K562 (cell line): ENCODE measurements at regions not wholly inside any gene's neighbourhood (a gene's known extent, or its start where the extent isn't known, plus 50 kb on each side); places are given as distances from the start of the nearest gene placed in this dataset.

ENCODE experiments used
- ATAC-seq: fragments of 200-7000 bp; cut with Tn5 transposase; 3 replicates; pipeline ENCODE4 v1.9.1; 2020; ENCODE audit warnings: moderate library complexity
- BruUV-seq: library from RNA; stranded (reverse); fragments of 400-500 nt; replicated peaks from 2 replicates; lab custom pipeline; 2021; lab: Mats Ljungman, UMichigan
- CTCF ChIA-PET: fragments of 300-600 bp; formaldehyde crosslinking; extraction: SDS; loops from one replicate; lab custom pipeline; 2021; ENCODE audit warnings: low intra/inter-chr PET ratio; lab: Yijun Ruan, JAX
- POLR2A ChIA-PET: fragments of 300-600, 350-650 bp; sonication (Branson Sonifier 250); formaldehyde crosslinking; extraction: SDS; loops from one replicate; lab custom pipeline; 2021; ENCODE audit warnings: antibody characterized with exemption, inconsistent platforms; lab: Yijun Ruan, JAX
- DNase-seq, 4 experiments: peaks; one replicate each; pipeline versions ENCODE4 v3.0.0 to v3.0.0-alpha.2; 2011 to 2018; ENCODE audit warnings: low spot score in 3 of 4, mixed read lengths in 3 of 4; ENCODE audit errors: extremely low read depth in 1 of 4
- FAIRE-seq: peaks from 2 replicates; lab custom pipeline; 2011; peaks lifted over from hg19 to GRCh38; lab: Jason Lieb, UNC
- H2AFZ ChIP-seq: 2 replicates; pipeline ENCODE4 v1.6.0; 2011; ENCODE audit warnings: low read depth, low read length, control low read depth, inconsistent platforms
- H3K27ac ChIP-seq: fragments of 200-600 bp; 3 replicates; pipeline ENCODE4 v1.8.0; 2011; ENCODE audit warnings: low read depth, mild to moderate bottlenecking, control low read depth, inconsistent platforms, low read length, moderate library complexity, mixed read lengths; ENCODE audit errors: extremely low read depth
- H3K27me3 ChIP-seq, 2 experiments: fragments of 300-600 bp in 1 of 2; 2 replicates in 1 of 2; 3 replicates in 1 of 2; pipeline versions ENCODE4 v1.6.0 to v1.8.0; 2011; ENCODE audit warnings: inconsistent platforms in 2 of 2, low read length in 2 of 2, mild to moderate bottlenecking in 1 of 2, mixed read lengths in 1 of 2, moderate library complexity in 1 of 2; ENCODE audit not compliant: control insufficient read depth in 2 of 2, insufficient read depth in 2 of 2
- H3K36me3 ChIP-seq: fragments of 300-600 bp; 3 replicates; pipeline ENCODE4 v1.8.0; 2011; ENCODE audit warnings: mild to moderate bottlenecking, low read length, inconsistent platforms; ENCODE audit not compliant: control insufficient read depth, insufficient read depth
- H3K4me1 ChIP-seq, 2 experiments: fragments of 200-600 bp in 1 of 2; replicated peaks in 1 of 2; 2 replicates in 1 of 2; 3 replicates in 1 of 2; pipeline versions ENCODE4 v1.5.1 to v1.8.0; 2011; ENCODE audit warnings: inconsistent platforms in 2 of 2, low read length in 2 of 2, mild to moderate bottlenecking in 1 of 2, mixed read lengths in 1 of 2, moderate library complexity in 1 of 2; ENCODE audit not compliant: control insufficient read depth in 2 of 2, insufficient read depth in 2 of 2
- H3K4me2 ChIP-seq: 2 replicates; pipeline ENCODE4 v1.6.1; 2011; ENCODE audit warnings: low read length, control low read depth, inconsistent platforms, mixed read lengths; ENCODE audit not compliant: insufficient read depth
- H3K4me3 ChIP-seq: fragments of 200-600 bp; sonication (generic), shearing (Covaris generic); 2 replicates; pipeline ENCODE4 v1.5.1; 2016; ENCODE audit warnings: control low read depth, inconsistent platforms
- H3K79me2 ChIP-seq: fragments of 200-600 bp; 3 replicates; pipeline ENCODE4 v1.8.0; 2011; ENCODE audit warnings: low read length, inconsistent platforms; ENCODE audit not compliant: control insufficient read depth, insufficient read depth
- H3K9ac ChIP-seq, 2 experiments: 2 replicates each; pipeline versions ENCODE4 v1.6.0 to v1.6.1; 2011; ENCODE audit warnings: low read depth in 2 of 2, low read length in 2 of 2, control low read depth in 1 of 2, inconsistent platforms in 1 of 2, mild to moderate bottlenecking in 1 of 2, mixed read lengths in 1 of 2; ENCODE audit not compliant: insufficient read depth in 1 of 2
- H3K9me1 ChIP-seq: one replicate; pipeline ENCODE4 v1.6.0; 2011; ENCODE audit warnings: inconsistent platforms, mild to moderate bottlenecking, low read length, moderate library complexity; ENCODE audit not compliant: control insufficient read depth, insufficient read depth
- H3K9me3 ChIP-seq: replicated peaks from 2 replicates; pipeline ENCODE4 v1.5.1; 2011; ENCODE audit warnings: low read depth, low read length, inconsistent platforms; ENCODE audit not compliant: control insufficient read depth, insufficient read depth
- H4K20me1 ChIP-seq: replicated peaks from 2 replicates; pipeline ENCODE4 v1.6.1; 2011; ENCODE audit warnings: low read length, inconsistent platforms, mixed read lengths; ENCODE audit not compliant: control insufficient read depth, insufficient read depth
- CBX1 ChIP-seq: sonication (generic); IDR thresholded peaks from 2 replicates; pipeline ENCODE4 v1.6.1; 2016; ENCODE audit warnings: antibody characterized with exemption, low read depth, mild to moderate bottlenecking
- CXXC5 ChIP-seq: fragments of 250-450 bp; sonication (Bioruptor Pico); IDR thresholded peaks from 2 replicates; pipeline ENCODE4 v1.8.0; 2022; ENCODE audit warnings: inconsistent platforms, mild to moderate bottlenecking, moderate library complexity
- ELF4 ChIP-seq: fragments of 450-650 bp; formaldehyde crosslinking; IDR thresholded peaks from 2 replicates; pipeline ENCODE4 v1.4.0; 2022; ENCODE audit warnings: missing genetic modification characterization
- ESRRB ChIP-seq: fragments of 250-450 bp; sonication (Bioruptor Pico); IDR thresholded peaks from 2 replicates; pipeline ENCODE4 v1.5.0; 2020; ENCODE audit warnings: mild to moderate bottlenecking, moderate library complexity, borderline replicate concordance
- FUS ChIP-seq: fragments of 200-400 bp; formaldehyde crosslinking; optimal IDR thresholded peaks from 2 replicates; pipeline ENCODE3; 2017; ENCODE audit warnings: low read depth, low read length
- ILK ChIP-seq: fragments of 450-650 bp; IDR thresholded peaks from 2 replicates; pipeline ENCODE4 v1.6.1; 2016; ENCODE audit warnings: missing genetic modification characterization, low read depth, mild to moderate bottlenecking, missing compliant biosample characterization, moderate library complexity, borderline replicate concordance
- JUND ChIP-seq, 2 experiments: IDR thresholded peaks; 2 replicates in 1 of 2; 3 replicates in 1 of 2; pipeline ENCODE4 v1.6.1; 2011; ENCODE audit warnings: borderline replicate concordance in 2 of 2, low read depth in 2 of 2, low read length in 2 of 2, improper control_type of control experiment in 1 of 2, missing biosample characterization in 1 of 2, missing genetic modification characterization in 1 of 2, missing genetic modification reagents in 1 of 2
- MAFG ChIP-seq: fragments of 450-650 bp; conservative IDR thresholded peaks from 2 replicates; pipeline ENCODE4 v1.6.1; 2016; ENCODE audit warnings: missing genetic modification characterization, missing compliant biosample characterization
- PCBP2 ChIP-seq: fragments of 200-400 bp; formaldehyde crosslinking; IDR thresholded peaks from 2 replicates; pipeline ENCODE4 v1.6.1; 2018; ENCODE audit warnings: low read length, low read depth, mild to moderate bottlenecking, moderate library complexity; ENCODE audit not compliant: poor library complexity, severe bottlenecking
- RAD51 ChIP-seq: fragments of 450-650 bp; IDR thresholded peaks from 2 replicates; pipeline ENCODE4 v1.7.1; 2016; ENCODE audit warnings: low read depth, mild to moderate bottlenecking, borderline replicate concordance
- RUNX1 ChIP-seq: sonication (generic); IDR thresholded peaks from 2 replicates; pipeline ENCODE4 v1.6.1; 2016; ENCODE audit warnings: antibody characterized with exemption, low read depth
- SMARCA4 ChIP-seq: fragments of 450-650 bp; IDR thresholded peaks from 2 replicates; pipeline ENCODE4 v1.6.1; 2016
- SNIP1 ChIP-seq: fragments of 450-650 bp; IDR thresholded peaks from 2 replicates; pipeline ENCODE4 v1.7.1; 2017; ENCODE audit warnings: low read depth, mild to moderate bottlenecking
- THRB ChIP-seq: fragments of 450-650 bp; formaldehyde crosslinking; conservative IDR thresholded peaks from 2 replicates; pipeline ENCODE4 v1.4.0; 2022; ENCODE audit warnings: mild to moderate bottlenecking, missing genetic modification characterization
- TRIM25 ChIP-seq: fragments of 450-650 bp; IDR thresholded peaks from 2 replicates; pipeline ENCODE4 v1.7.0; 2016; ENCODE audit warnings: borderline replicate concordance
- XRCC3 ChIP-seq: fragments of 450-650 bp; IDR thresholded peaks from 2 replicates; pipeline ENCODE4 v1.6.1; 2017; ENCODE audit warnings: mild to moderate bottlenecking, moderate library complexity
- ZFP30 ChIP-seq: fragments of 250-450 bp; sonication (Bioruptor Pico); IDR thresholded peaks from 2 replicates; pipeline ENCODE4 v1.8.0; 2022; ENCODE audit warnings: moderate library complexity, mild to moderate bottlenecking, inconsistent platforms, borderline replicate concordance
- ZNF324 ChIP-seq: fragments of 250-450 bp; sonication (Bioruptor Pico); IDR thresholded peaks from 2 replicates; pipeline ENCODE4 v1.4.0; 2020; ENCODE audit warnings: mild to moderate bottlenecking
- ZNF583 ChIP-seq: fragments of 250-450 bp; sonication (Bioruptor Pico); IDR thresholded peaks from 2 replicates; pipeline ENCODE4 v1.4.0; 2020
- WGBS: fragments of 100-300 bp; shearing (Covaris generic); methylation state at CpG from one replicate; pipeline ENCODE4 v1.1.6; 2016; ENCODE audit warnings: low coverage, mixed read lengths; ENCODE audit not compliant: insufficient coverage; ENCODE audit errors: missing lambda C conversion rate; 5-methylcytosine and 5-hydroxymethylcytosine counted together
- in situ Hi-C: fragments of 300-500 bp; cut with MboI; formaldehyde crosslinking; loops from 4 replicates; pipeline ENCODE4 v1.15.0; 2018; ENCODE audit warnings: inconsistent platforms, mixed read lengths
- intact Hi-C: fragments of 100-400 bp; cut with micrococcal nuclease; formaldehyde crosslinking; loops from 2 replicates; pipeline ENCODE4 v1.14.2; 2022

DNA sequence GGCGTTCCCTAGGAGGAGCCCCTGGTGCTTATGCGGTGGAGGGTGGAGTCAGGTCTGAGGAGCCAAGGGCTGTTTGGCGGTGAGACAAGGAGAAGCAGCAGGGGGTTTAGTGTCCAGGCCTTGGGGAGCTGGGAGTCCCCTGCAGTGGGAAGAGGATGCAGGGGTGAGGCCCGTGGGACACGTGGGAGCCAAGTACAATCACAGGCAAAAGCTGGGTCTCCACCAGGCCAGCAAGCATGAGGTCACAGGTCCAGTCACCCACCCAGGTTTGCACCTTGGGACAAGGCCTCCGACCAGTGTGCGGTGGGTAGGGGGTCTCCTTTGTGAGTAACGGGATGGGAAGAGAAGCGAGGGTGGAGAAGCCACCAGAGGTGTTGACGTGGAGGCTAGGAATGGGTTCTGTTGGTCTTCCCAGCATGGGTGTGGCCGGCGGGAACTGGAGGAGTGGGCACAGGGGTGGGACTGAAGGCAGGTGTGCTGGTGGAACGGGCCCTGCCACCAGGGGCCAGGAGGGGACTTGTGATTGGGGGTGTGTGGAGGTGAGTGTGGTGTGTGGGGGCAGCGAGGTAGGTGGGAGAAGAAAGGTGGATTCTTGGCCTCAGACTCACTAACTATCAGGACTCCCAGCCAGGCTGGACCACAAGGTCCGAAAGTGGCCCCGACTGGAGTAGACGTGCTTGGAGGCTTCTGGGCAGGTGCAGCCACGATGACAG is 953.6 kb downstream of the TBC1D22A start:
- Histone ChIP-seq H3K36me3 (peaks cover 8% of the 10 kb centered on the region; the same call in 2 of the 3 replicates), H3K4me2 (no peak overlapping the region), H3K4me1 (peaks cover 29 to 35% of the 10 kb centered on the region in 2 experiments; a peak in 4 of 5 replicates), H2AFZ (no peak overlapping the region), H3K79me2 (no peaks in the 10 kb centered on the region), H3K4me3 (no peak overlapping the region), H3K9me1 (no peaks in the 10 kb centered on the region), H3K27me3 (no peaks in the 10 kb centered on the region), H3K27ac (no peak overlapping the region), H3K9me3 (no peaks in the 10 kb centered on the region), H3K9ac (peak overlapping the region in 1 of 2 experiments; percentile 79; a peak in 2 of 4 replicates), H4K20me1 (no peaks in the 10 kb centered on the region)
- intact Hi-C loops: no loop called here
- in situ Hi-C loops: no loop called here
- BruUV-seq: no TSS peak
- CTCF ChIA-PET: no interaction called here
- WGBS: 77% methylated on average over 7 of the region's 18 CpGs
- POLR2A ChIA-PET: interaction anchor here (0.7 kb wide), 1 partner anchor 38 kb away, joined by 6 read pairs; no protein-coding TSS in a partner anchor
- DNase-seq (peak in 3 of 4 experiments; percentile 11 to 17 (median 12)), FAIRE-seq (no peak), ATAC-seq (no peak)
- TF ChIP-seq CXXC5 (no peak), SNIP1 (no peak), XRCC3 (no peak), RUNX1 (no peak), JUND (IDR thresholded peaks at IDR 0.05; ENCODE audit: borderline replicate concordance, low read depth, low read length) (no peak), JUND (tag; IDR thresholded peaks at IDR 0.05; ENCODE audit: borderline replicate concordance, low read depth, low read length) (no peak), SMARCA4 (no peak), ZNF324 (CRISPR knock-in tag) (no peak), ESRRB (CRISPR knock-in tag) (no peak), ILK (no peak), MAFG (tag) (no peak), ZNF583 (CRISPR knock-in tag) (no peak), PCBP2 (no peak), ZFP30 (no peak), THRB (CRISPR knock-in tag) (no peak), RAD51 (no peak), FUS (no peak), ELF4 (CRISPR knock-in tag) (no peak), CBX1 (no peak), TRIM25 (no peak)
